Right ventricle myocardium inferior (tissue), 1 donor: ENCODE measurements at regions not wholly inside any gene's neighbourhood (a gene's known extent, or its start where the extent isn't known, plus 50 kb on each side); places are given as distances from the start of the nearest gene placed in this dataset.
A peak's percentile ranks its signal among the peaks of the same experiment; 100 is the strongest.

Source experiments
- ATAC-seq: fragments of 200-7000 bp; cut with Tn5 transposase; one replicate; pipeline ENCODE4 v1.9.1; 2020; ENCODE audit warnings: mild to moderate bottlenecking, moderate library complexity
- DNase-seq: peaks from one replicate; pipeline ENCODE4 v3.0.0; 2021; ENCODE audit errors: missing footprints
- intact Hi-C: fragments of 100-400 bp; cut with DNase I; formaldehyde crosslinking; loops from one replicate; pipeline ENCODE4 v1.11.0; 2022
- donor health status: DM: no; HTN: yes; CAD: no; lungs with severe emphysema.

DNA sequence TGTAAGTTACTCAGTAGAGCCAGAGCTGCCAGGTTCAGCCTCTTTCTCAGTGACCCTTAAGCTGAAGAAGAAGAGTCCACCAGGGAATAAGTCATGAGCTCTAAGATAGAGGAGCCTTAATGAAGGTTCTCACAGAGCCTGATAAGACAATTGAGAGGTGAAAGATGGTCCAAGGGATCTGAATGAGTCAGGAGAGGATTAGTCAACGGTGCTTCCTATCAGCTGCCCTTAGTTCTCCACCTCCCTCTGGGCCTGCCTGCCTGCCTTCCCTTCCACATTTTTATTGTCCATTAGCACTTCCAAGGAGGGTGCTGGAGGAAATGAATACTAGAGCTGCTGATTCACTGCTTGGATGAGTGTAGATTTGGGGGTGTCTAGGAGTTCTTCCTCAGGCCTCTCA is 161.7 kb upstream of the RMST start:
- no peak for DNase-seq

DNA sequence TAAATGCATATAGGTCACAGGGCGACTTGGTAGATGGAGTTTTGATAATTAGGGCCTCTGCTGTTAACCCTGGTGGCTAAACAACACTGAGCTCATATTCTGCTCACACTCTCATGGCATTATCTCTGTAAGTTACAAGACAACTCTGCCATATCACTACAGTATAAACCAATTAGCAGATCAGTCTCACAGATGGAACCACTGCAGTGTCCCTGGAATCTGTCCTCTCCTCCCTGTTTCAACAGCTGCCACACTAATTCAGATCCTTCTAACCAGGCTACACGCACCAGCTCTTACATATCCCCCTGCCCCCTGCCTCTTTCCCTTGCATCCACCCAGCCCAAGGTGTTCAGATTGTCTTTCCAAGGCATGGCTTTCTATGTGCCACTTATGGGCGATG is 161.0 kb upstream of the RMST start:
- no peak for ATAC-seq
- intact Hi-C loops = loop anchor here (10.0 kb wide), 1 partner anchor 317 kb away; no protein-coding TSS in a partner anchor
- no peak for DNase-seq

More for the DNA sequence above, 161.7 kb upstream of the RMST start:
- intact Hi-C loops = loop anchor here (10.0 kb wide), 1 partner anchor 316 kb away; no protein-coding TSS in a partner anchor
- ATAC-seq = no peak

DNA sequence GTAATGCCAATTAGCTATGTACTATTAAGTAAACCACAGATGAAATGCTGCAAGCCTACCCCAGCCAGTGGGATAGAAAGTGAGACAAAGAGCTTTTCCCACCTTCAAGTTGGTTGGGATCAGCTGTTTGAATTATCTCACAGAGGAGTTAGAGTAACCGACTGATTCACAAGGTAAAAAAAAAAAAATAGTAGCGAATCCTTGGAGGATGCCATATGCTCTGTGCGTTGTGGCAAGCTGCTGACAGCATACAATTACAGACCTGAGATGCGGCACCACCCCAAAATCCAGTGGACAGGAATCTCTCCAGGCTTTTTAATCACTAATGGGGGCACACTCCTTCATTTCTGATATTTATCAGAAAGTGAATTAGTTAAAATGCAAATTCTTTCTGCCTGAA is 157.0 kb upstream of the RMST start:
- intact Hi-C loops = loop anchor here (10.0 kb wide), 1 partner anchor 321 kb away; no protein-coding TSS in a partner anchor
- DNase-seq (no peak), ATAC-seq (no peak)

- DNase-seq (no peak), ATAC-seq (no peak)
- intact Hi-C loops = loop anchor here (10.0 kb wide), 1 partner anchor 321 kb away; no protein-coding TSS in a partner anchor
These were observed 156.5 kb upstream of the RMST start for GRCh38 chr12:97306147-97306546.

DNA sequence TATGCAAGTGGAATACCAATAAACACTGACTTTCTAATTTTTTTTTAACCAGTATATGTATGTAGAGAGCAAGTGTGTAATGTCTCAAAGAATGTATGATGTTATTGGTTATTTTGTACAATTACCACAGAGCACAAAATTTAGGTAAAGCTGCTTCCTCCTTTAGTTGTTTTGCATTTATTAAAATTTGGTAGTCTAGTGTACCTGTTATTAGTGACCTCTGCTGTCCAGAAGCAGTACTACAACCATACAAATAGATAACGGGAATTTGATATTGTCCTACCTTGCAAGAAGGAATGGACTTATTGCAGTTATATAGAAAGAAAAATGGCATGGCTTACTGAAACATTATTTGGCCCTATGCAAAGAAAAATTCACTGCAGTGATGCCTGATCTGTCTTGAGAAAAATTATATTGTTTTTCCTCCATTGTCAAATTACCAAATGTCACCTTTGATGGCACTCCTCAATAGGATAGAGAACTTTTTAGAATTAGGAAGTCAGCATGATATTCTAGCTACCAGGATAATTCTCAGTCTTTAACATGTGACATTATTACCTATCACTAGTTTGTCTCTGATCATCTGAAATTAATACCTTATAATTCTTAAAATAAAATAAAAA is 153.9 kb upstream of the RMST start:
- ATAC-seq (no peak), DNase-seq (no peak)
- intact Hi-C loops = loop anchor here (10.0 kb wide), 1 partner anchor 324 kb away; no protein-coding TSS in a partner anchor

DNA sequence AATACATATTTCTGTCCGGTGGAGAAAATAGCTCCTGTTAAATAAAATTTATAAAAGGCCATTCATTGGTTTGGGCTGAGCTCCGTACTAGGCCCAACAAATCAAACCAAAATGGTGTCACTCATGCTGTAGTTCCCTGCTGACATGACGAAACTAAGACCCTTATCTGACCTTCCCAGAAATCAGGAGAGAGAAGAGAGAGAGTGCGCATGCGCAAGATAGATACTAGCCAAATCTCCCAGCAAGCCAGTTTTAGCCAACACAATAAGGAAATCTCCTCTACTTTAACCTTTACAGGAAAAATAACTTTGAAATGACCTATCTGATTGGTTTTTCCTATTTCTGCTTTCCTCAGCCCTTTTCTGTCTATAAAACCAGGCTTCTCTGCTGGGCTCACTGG is 152.7 kb upstream of the RMST start:
- DNase-seq (no peak), ATAC-seq (no peak)
- intact Hi-C loops = loop anchor here (10.0 kb wide), 1 partner anchor 325 kb away; no protein-coding TSS in a partner anchor

GRCh38 chr12:97312570-97313135 is 150.0 kb upstream of the RMST start:
- no peak for DNase-seq
- intact Hi-C loops = no loop called here
- ATAC-seq = no peak

- intact Hi-C loops = no loop called here
- no peak for ATAC-seq
- DNase-seq = no peak
These were observed 149.0 kb upstream of the RMST start for GRCh38 chr12:97313471-97314190.

DNA sequence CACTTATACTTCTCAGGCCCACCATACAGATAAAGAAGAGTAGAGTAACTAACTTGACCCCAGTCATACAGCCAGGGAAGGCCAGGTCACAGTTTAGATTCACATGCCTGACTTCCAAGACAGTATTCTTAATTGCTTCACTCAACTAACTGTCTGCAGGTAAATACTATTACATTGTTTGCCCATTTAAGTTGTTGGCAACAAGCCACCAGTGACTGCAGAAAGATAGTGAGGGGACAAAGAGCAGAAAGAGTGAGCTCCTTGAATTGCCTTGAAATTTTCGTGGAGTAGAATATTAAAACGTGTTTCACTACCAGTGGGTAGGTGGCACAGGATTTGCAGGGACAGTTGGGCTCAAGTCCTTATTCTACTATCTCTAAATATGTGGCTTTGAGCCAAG is 146.3 kb upstream of the RMST start:
- DNase-seq (no peak), ATAC-seq (no peak)
- intact Hi-C loops = no loop called here

- intact Hi-C loops = no loop called here
- DNase-seq (no peak), ATAC-seq (peak; percentile 72)
These were observed 141.0 kb upstream of the RMST start for GRCh38 chr12:97321621-97322020.

- intact Hi-C loops = no loop called here
- DNase-seq = no peak
These were observed 140.2 kb upstream of the RMST start for GRCh38 chr12:97322388-97322787.

DNA sequence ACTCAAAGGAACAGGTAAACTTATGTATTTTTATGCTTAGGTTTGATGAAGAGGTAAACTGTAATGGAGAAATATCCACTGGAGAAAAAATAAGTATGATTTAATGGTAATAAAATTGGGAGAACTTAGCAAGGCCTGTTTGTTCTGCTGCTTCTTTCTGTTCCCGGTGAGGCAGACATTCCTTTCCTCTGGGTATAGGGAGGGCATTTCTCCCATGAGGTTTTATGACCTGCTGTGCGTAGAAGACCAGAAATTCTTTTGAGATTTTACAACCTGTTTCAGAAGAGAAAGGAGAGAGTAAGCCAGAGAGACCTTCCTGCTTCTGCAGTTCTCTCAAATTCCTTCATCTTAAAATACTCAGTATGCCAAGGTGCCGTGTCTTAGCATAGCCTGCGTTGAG is 139.4 kb upstream of the RMST start:
- no peak for ATAC-seq

More at GRCh38 chr12:97322388-97322787, 140.2 kb upstream of the RMST start:
- no peak for ATAC-seq

GRCh38 chr12:97324471-97324870 is 138.1 kb upstream of the RMST start:
- no peak for ATAC-seq
- intact Hi-C loops = no loop called here
- DNase-seq = no peak

More for the DNA sequence above, 139.4 kb upstream of the RMST start:
- no peak for DNase-seq
- intact Hi-C loops = no loop called here

DNA sequence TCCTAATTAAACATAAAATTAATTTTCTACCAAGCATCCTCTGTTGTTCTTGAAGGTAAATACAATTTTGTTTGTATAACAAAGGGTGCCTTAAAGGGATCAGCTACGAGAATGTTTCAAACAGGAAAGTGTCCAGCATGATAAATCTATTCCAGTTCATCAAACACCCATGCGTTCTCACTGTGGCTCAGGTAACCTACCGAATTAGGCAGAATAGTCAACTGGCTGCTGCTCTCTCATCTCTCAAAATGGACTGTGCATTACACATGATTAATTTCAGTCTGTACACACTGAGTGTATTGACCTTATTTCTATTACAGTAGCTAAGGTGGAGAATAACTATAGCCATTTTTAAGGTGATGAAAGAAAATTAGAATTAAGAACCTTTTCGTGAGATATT is 127.5 kb upstream of the RMST start:
- ATAC-seq = no peak
- intact Hi-C loops = no loop called here
- no peak for DNase-seq

GRCh38 chr12:97336900-97337751 is 125.5 kb upstream of the RMST start:
- DNase-seq (no peak), ATAC-seq (no peak)
- intact Hi-C loops = no loop called here

DNA sequence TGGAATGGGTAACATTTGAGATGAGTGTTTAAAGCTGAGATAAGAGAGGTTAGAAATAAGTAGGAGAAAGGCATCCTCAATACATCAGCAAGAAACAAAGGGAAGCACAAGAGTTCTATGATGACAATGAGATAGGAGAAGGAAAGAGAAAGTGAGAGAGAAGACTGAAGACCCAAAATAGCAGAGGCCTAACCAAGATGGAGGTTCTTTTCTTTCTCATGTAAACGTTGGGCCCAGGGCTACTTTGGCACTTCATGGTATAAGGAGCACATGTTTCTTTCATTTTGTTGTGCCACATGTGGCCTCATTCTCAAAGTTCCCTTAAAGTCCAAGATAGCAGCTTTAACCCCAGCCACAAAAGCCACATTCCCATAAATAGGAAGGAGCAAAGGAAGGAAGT is 120.5 kb upstream of the RMST start:
- ATAC-seq (no peak), DNase-seq (no peak)
- intact Hi-C loops = no loop called here

GRCh38 chr12:97347956-97348355 is 114.6 kb upstream of the RMST start:
- ATAC-seq (no peak), DNase-seq (no peak)
- intact Hi-C loops = no loop called here

DNA sequence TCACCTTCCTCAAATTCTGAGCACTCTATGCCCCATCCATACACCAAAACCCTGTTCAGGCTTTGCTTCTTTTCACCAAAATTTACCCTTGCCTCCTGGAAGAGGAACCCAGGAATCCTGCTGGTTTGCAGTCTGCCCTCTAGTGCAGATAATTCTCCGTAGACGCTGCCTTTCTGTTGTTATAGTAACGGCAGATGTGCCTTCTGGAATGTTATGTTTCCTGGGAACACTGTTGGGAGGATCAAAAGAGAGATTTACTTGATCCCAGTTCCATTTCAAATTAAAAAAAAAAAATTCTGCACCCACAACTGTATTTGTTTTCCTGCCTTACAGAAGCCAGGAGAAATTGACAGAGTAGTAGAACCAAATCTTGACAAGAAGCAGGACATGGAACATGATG is 104.2 kb upstream of the RMST start:
- DNase-seq (no peak), ATAC-seq (no peak)
- intact Hi-C loops = no loop called here

DNA sequence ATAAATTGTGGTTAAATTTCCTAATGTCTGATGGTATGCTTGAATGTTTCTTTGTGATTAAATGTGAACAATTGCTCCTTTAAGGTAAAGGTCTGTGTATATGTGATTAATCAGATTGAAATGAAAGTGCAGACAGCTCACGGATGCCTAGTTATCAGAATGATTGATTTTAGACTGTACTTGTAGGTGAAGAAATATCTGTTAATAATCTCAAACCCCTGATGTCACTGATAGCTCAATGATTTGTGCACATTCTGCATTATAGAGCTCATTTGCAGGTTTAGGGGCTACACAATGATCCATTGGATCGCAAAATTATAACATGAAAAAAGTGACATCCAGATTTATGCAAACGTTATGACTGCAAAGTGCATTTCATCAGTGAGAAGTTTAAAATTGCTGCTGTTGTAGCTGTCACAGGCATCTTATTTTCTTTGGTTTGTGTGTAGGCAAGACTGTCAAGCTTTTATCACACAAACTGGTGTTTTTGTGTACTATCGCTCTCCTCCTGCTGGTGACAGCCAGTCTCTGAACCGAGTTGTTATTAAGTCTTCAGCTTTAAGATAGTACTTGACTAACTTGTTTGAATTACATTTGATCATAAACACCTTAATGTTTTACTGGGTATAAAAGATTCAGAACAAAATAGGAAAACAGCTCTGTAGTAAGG is 103.4 kb upstream of the RMST start:
- intact Hi-C loops = no loop called here
- DNase-seq (no peak), ATAC-seq (no peak)
